Heart left ventricle (tissue), 16 donors: ENCODE measurements at regions not wholly inside any gene's neighbourhood (a gene's known extent, or its start where the extent isn't known, plus 50 kb on each side); places are given as distances from the start of the nearest gene placed in this dataset.

Experiments used
- ATAC-seq, 4 donors: fragments of 200-7000 bp; cut with Tn5 transposase; one replicate each; pipeline ENCODE4 v1.9.1; 2020 to 2022; ENCODE audit warnings: moderate library complexity in 4 of 4, mild to moderate bottlenecking in 3 of 4, moderate number of reproducible peaks in 1 of 4
- DNase-seq, 5 donors: peaks; one replicate each; pipeline ENCODE4 v3.0.0-alpha.2; 2020
- H3K27ac ChIP-seq, 12 donors: fragments of 200-600 bp; sonication (generic) in 4 of 12; one replicate each; pipeline versions ENCODE4 v1.5.0 to v1.8.0; 2016 to 2022; ENCODE audit warnings: mild to moderate bottlenecking in 2 of 12
- H3K27me3 ChIP-seq, 9 donors: fragments of 200-600 bp; sonication (generic) in 2 of 9; one replicate each; pipeline versions ENCODE4 v1.5.1 to v1.8.0; 2016 to 2022; ENCODE audit warnings: mild to moderate bottlenecking in 3 of 9
- H3K36me3 ChIP-seq, 9 donors: fragments of 200-600 bp; sonication (generic) in 2 of 9; one replicate each; pipeline versions ENCODE4 v1.5.0 to v1.8.0; 2018 to 2022; ENCODE audit warnings: mild to moderate bottlenecking in 2 of 9
- H3K4me1 ChIP-seq, 12 donors: fragments of 200-600 bp; sonication (generic) in 4 of 12; one replicate each; pipeline versions ENCODE4 v1.5.0 to v1.8.0; 2016 to 2022; ENCODE audit warnings: mild to moderate bottlenecking in 3 of 12
- H3K4me3 ChIP-seq, 12 donors: fragments of 200-600 bp; sonication (generic) in 4 of 12; one replicate each; pipeline versions ENCODE4 v1.5.0 to v1.8.0; 2017 to 2022; ENCODE audit warnings: mild to moderate bottlenecking in 9 of 12, moderate library complexity in 4 of 12
- H3K9me3 ChIP-seq, 12 donors: fragments of 200-600 bp; sonication (generic) in 4 of 12; one replicate each; pipeline versions ENCODE4 v1.5.0 to v1.8.0; 2016 to 2022; ENCODE audit warnings: mild to moderate bottlenecking in 1 of 12
- POLR2A ChIP-seq, 2 donors: fragments of 450-650 bp; IDR thresholded peaks; one replicate each; pipeline ENCODE4 v1.6.1; 2017; ENCODE audit warnings: antibody characterized with exemption in 2 of 2, mild to moderate bottlenecking in 2 of 2, moderate library complexity in 2 of 2
- WGBS, 4 donors: extraction: QIAGEN DNeasy Blood & Tissue Kit in 2 of 4; methylation state at CpG; one replicate each; pipeline versions ENCODE4 v1.1.5 to v1.1.7; 2013 to 2018; 5-methylcytosine and 5-hydroxymethylcytosine counted together
- intact Hi-C, 10 donors: fragments of 100-400 bp; cut with DNase I; formaldehyde crosslinking; loops; one replicate each; pipeline versions ENCODE4 v1.11.1 to v1.14.2; 2022
- TF ChIP-seq, protein P1 (sequence below), 12 donors: fragments of 200-600 bp; sonication (generic) in 4 of 12; IDR thresholded peaks; one replicate each; pipeline versions ENCODE4 v1.5.0 to v1.8.0; 2018 to 2022; ENCODE audit warnings: antibody characterized with exemption in 12 of 12, mild to moderate bottlenecking in 5 of 12
- donor health status: ischemic (EF 13 %, LVEDD 7.1; RV severe dilation, severe dysfunction).
- donor health status: healthy with polysubstance abuse.
- donor health status: DM: no; HTN: yes; CAD: no.
- donor health status: DM: no; HTN: no; CAD: no.
- donor health status: ischemic (EF 25% LVEDD 6.9; RV normal size, moderate dysfunction).
- donor health status: ischemic (EF 25% LVEDD 5.7; RV mildly dilated, moderate dysfunction).
- donor health status: healthy.
- donor health status: DM: yes; HTN: yes; CAD: no.
- donor health status: ischemic (EF 35%, LVEDD 5.7; RV mildly dilated, moderate dysfunction).
- donor health status: nonischemic (EF 11% LVEDD 7.7; RV severe dilation, severe dysfunction).
- donor health status: DM: yes; HTN: yes; CAD: no.
- donor health status: PGD.
- donor health status: ischemic (EF 29% LVEDD 5.4; RV normal size, mild dysfunction).
- donor health status: nonischemic (EF 23%, LVEDD 6.1; RV moderate dilation, normal function).

DNA sequence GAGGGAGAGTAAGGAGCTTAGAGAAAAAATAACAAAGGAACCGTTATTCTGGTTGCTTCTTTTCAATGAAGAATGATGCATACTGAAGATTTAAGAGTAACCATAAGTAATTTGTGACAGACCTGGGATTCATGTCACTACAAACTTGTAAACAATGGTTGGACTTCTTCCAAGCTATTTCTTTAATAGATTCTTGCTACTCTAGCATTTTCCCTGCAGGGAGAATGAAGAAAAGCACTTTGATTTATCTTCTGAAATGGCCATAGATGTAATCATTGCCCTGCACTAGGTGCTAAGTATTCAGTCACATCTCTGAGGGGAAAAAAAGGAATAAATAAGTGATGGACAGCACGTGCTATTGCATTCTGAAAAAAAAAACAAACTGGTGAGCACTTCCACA, 606.6 kb upstream of the LRRN3 start:
- H3K4me1 ChIP-seq = no peaks in the 10 kb centered on the region
- WGBS, 4 donors = 65 to 70% (median 68%) methylated on average over 2 of the region's 2 CpGs
- TF ChIP-seq, protein P1, sequence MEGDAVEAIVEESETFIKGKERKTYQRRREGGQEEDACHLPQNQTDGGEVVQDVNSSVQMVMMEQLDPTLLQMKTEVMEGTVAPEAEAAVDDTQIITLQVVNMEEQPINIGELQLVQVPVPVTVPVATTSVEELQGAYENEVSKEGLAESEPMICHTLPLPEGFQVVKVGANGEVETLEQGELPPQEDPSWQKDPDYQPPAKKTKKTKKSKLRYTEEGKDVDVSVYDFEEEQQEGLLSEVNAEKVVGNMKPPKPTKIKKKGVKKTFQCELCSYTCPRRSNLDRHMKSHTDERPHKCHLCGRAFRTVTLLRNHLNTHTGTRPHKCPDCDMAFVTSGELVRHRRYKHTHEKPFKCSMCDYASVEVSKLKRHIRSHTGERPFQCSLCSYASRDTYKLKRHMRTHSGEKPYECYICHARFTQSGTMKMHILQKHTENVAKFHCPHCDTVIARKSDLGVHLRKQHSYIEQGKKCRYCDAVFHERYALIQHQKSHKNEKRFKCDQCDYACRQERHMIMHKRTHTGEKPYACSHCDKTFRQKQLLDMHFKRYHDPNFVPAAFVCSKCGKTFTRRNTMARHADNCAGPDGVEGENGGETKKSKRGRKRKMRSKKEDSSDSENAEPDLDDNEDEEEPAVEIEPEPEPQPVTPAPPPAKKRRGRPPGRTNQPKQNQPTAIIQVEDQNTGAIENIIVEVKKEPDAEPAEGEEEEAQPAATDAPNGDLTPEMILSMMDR (IDR thresholded peaks at IDR 0.05) = no peak
- TF ChIP-seq POLR2A (IDR thresholded peaks at IDR 0.05) = no peak
- no peaks in the 10 kb centered on the region for H3K27me3 ChIP-seq
- H3K4me3 ChIP-seq = no peak overlapping the region
- ATAC-seq = no peak
- no peak overlapping the region for H3K27ac ChIP-seq
- peaks cover 0 to 18% (median 5%) of the 10 kb centered on the region in 12 donors for H3K9me3 ChIP-seq
- no peak for DNase-seq
- intact Hi-C loops = no loop called here
- H3K36me3 ChIP-seq = no peaks in the 10 kb centered on the region

DNA sequence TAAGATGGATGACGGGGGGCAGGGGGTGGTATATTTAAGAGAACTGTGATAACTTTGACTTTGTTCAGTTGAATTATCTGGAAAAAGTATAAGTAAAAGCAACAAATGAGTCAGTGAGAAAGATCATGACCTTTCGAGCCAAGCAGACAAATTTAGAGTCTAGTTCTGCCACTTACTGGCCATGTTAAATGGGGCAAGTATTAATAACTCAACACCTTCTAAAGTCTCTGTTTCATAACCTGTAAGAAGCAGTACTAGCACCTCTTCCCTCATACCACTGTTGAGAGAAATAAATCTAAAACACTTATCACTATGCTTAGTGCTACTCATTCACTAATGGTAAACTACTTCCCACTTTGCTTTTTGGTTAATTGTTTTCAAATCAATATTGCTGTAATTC, 604.4 kb upstream of the LRRN3 start:
- peaks cover 0 to 5% (median 0%) of the 10 kb centered on the region in 12 donors for H3K9me3 ChIP-seq
- H3K27ac ChIP-seq = no peak overlapping the region
- 82 to 90% (median 85%) methylated on average over 2 of the region's 2 CpGs for WGBS, 4 donors
- intact Hi-C loops = no loop called here
- H3K27me3 ChIP-seq = no peaks in the 10 kb centered on the region
- TF ChIP-seq POLR2A (IDR thresholded peaks at IDR 0.05) = no peak
- TF ChIP-seq, protein P1 (IDR thresholded peaks at IDR 0.05) = no peak
- ATAC-seq = no peak
- H3K4me3 ChIP-seq = no peak overlapping the region
- DNase-seq = no peak
- no peaks in the 10 kb centered on the region for H3K4me1 ChIP-seq
- H3K36me3 ChIP-seq = no peaks in the 10 kb centered on the region

DNA sequence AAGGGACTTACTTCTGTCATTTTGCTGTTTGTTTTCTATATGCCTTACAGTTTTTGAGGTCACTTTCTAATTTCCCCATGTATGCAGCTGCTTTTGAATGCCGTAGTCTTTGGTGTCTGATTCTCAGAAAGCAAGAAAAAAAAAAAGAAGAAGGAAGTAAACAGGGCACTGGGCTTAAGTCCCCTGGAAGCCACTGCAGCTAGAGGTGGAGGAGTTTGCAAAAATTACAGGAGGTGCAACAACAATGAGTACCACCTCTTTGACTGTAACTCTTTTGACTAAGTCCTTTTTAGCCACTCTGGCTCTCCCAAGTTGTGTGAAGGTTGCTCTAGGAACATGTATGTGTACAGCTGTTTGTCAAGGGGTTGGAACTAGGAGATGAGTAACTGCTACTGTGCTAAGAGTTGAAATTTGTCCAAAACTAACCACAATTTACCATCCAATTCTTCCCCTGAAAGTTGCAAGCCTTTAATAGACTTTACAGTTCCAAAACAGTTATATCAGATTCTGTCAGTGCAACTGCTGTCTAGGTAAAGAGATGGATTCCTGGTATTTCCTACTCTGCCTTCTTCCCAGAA, 588.0 kb upstream of the LRRN3 start:
- 76 to 85% (median 78%) methylated on average over 1 of the region's 1 CpG for WGBS, 4 donors
- TF ChIP-seq, protein P1 (IDR thresholded peaks at IDR 0.05) = no peak
- no peak for TF ChIP-seq POLR2A (IDR thresholded peaks at IDR 0.05)

DNA sequence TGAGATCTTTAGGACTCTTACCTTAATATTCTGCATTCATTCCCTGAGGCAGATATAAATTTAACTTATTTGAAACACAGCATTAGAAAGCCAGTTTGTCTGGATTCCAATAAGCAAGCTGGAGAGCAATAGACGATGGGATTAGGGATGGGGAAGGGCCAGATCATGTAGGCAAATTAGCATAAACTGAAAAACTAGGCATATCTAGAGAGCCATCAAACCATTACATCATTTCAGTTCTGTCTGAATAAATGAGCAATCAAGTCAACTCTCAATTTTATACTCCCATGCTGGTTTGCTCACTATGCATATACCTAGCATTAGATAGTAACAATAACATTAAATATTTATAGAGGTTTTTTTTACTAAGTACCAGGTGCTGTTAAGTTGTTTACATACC, 583.6 kb upstream of the LRRN3 start:
- H3K36me3 ChIP-seq = no peaks in the 10 kb centered on the region
- no peak overlapping the region for H3K4me3 ChIP-seq
- no peaks in the 10 kb centered on the region for H3K4me1 ChIP-seq
- no peaks in the 10 kb centered on the region for H3K27me3 ChIP-seq
- DNase-seq = no peak
- no peak overlapping the region for H3K27ac ChIP-seq
- TF ChIP-seq, protein P1 (IDR thresholded peaks at IDR 0.05) = no peak
- no peak for ATAC-seq
- no peaks in the 10 kb centered on the region for H3K9me3 ChIP-seq
- 80 to 86% (median 84%) methylated on average over 1 of the region's 1 CpG for WGBS, 4 donors
- intact Hi-C loops = no loop called here

More for the DNA sequence above, 588.0 kb upstream of the LRRN3 start:
- H3K27me3 ChIP-seq = no peaks in the 10 kb centered on the region
- H3K4me3 ChIP-seq = no peak overlapping the region
- no peaks in the 10 kb centered on the region for H3K4me1 ChIP-seq
- intact Hi-C loops = no loop called here
- DNase-seq = no peak
- no peaks in the 10 kb centered on the region for H3K9me3 ChIP-seq
- ATAC-seq = no peak
- H3K36me3 ChIP-seq = no peaks in the 10 kb centered on the region
- H3K27ac ChIP-seq = no peak overlapping the region
